Upper lobe of left lung (tissue), 4 donors: ENCODE measurements at regions not wholly inside any gene's neighbourhood (a gene's known extent, or its start where the extent isn't known, plus 50 kb on each side); places are given as distances from the start of the nearest gene placed in this dataset.

Experiments
- CTCF ChIP-seq, 6 experiments: fragments of 450-650 bp in 4 of 6; fragments of 200-600 bp in 2 of 6; sonication (generic) in 2 of 6; IDR thresholded peaks; one replicate each; pipeline ENCODE4 v1.5.1; 2016 to 2019; ENCODE audit warnings: antibody characterized with exemption in 6 of 6
- POLR2A ChIP-seq, 4 donors: fragments of 450-650 bp; IDR thresholded peaks; one replicate each; pipeline ENCODE4 v1.5.1; 2016 to 2017; ENCODE audit warnings: antibody characterized with exemption in 4 of 4, mild to moderate bottlenecking in 2 of 4
- POLR2AphosphoS5 ChIP-seq, 2 donors: sonication (generic); formaldehyde crosslinking; IDR thresholded peaks; one replicate each; pipeline ENCODE4 v1.5.1; 2017; ENCODE audit warnings: antibody characterized with exemption in 2 of 2

DNA sequence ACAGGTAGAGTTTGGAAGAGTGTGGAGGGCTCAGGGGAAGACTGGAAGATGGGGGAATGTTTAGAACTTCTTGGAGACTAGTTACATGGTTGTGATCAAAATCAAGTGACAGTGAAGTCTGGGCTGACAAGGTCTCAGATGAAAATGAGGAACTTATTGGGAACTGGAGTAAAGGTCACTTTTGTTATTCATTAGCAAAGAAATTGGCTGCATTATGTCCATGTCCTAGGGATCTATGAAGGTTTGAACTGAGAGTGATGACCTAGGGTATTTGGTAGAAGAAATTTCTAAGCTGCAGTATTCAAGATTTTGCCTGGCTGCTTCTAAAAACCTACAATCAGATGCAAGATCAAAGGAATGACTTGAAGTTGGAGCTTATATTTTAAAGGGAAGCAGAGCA is 747.1 kb downstream of the KCNJ2 start:
- TF ChIP-seq CTCF (IDR thresholded peaks at IDR 0.05) = no peak
- no peak for TF ChIP-seq POLR2AphosphoS5 (IDR thresholded peaks at IDR 0.05)
- no peak for TF ChIP-seq POLR2A (IDR thresholded peaks at IDR 0.05)
